Fibroblast of skin of right biceps (primary cell): ENCODE measurements at regions not wholly inside any gene's neighbourhood (a gene's known extent, or its start where the extent isn't known, plus 50 kb on each side); places are given as distances from the start of the nearest gene placed in this dataset.
A peak's percentile ranks its signal among the peaks of the same experiment; 100 is the strongest.
"Not testable (repeated sequence)": the region's sequence is repeated elsewhere in the genome, so short reads cannot be mapped to it uniquely, and the experiment has no call there.

Source experiments
- DNase-seq: peaks from one replicate; pipeline ENCODE4 v3.0.0-alpha.2; 2013

DNA sequence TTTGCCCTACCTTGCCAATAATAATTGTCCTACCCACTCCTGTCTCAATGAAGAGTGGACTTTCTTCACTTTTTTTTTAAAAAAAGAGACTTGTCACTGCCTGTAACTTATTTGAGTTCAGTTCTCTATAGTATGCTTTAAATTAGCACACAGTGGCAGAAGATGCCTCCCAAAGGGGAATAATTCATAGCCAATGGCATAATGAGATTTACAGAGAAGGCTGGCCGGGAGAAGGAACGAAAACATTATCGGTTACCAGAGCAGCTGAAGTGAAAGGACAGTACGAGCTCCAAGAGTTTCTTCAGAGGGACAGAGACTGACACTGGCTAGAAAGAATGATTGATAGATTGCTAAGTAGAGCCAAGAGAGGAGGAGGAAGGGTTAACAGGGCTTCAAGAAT is 356.3 kb downstream of the EMP1 start:
- no peak for DNase-seq

DNA sequence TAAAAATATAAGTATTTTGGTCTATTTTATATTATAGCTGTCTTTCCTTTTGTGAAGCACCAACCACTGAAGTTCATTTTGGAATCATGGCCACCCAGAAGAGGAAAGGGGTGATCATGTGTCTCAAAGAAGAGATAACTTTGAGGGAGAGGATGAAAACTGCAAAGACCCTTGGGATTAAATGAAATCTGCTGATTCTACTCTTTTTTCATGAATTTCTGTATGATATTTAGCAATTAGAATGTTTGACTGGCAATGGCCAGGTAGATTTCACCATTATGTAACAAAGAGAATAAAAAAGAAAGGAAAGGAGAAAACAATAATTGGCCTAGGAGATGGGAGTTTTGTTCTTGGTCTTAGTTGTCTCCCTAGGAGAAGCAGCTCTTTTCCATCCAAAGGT is 350.8 kb downstream of the EMP1 start:
- no peak for DNase-seq

DNA sequence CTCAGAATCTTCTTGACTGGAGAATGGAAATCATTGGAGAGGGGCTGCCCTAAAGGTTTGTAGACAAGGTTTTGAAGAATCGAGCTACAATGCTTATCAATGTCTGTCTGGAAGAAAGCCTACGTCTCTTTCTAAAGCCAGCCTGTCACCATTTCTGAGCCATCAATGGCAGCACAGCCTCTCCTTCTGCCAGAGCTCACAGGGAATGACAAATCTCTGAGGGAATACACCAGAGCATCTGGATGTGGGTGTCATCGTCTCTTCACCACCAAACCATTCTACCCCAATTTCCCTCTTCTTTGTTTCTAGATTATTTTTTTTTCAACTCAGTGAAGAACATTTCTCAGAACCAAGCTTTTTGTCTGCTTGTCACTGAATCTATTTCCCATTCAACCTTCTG is 349.7 kb downstream of the EMP1 start:
- no peak for DNase-seq

DNA sequence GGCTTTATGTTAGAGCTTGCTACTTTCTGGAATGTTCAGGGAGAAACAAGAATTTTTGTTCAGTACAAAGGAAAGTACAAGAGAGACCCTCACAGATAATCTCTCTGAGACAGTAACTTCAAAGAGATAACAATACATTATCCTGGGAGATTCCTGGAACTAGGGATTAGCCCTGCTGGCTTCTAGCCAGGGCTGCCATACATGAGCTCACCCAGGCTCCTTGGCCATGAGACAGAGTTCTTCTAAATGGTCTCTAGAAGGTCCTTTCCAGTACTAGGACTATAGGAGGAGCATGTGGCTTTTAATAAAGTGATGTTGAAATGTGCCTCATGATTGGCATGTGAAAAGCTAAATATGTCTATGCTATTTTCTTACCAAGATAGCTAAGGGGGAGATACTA is 342.5 kb downstream of the EMP1 start:
- DNase-seq, result peak; percentile 8

DNA sequence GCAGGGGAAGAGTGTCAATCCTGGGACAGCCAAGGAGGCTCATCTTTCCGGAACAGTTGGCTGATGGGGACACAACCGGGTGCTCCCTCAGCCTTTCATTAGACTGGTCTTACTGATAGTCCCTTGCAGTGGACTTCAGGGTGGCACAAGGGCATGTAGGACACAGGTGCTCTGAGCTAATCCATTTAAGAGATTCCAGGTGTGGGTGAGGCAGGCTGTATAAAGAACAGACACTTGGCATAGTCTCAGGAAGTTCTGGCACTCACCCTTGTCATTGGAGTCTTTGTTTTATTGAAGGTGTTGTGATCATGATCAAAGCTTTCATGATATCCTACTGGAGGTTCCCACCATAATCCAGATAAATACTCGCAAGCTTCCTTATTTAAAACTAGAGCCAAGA is 341.6 kb downstream of the EMP1 start:
- DNase-seq, result no peak

DNA sequence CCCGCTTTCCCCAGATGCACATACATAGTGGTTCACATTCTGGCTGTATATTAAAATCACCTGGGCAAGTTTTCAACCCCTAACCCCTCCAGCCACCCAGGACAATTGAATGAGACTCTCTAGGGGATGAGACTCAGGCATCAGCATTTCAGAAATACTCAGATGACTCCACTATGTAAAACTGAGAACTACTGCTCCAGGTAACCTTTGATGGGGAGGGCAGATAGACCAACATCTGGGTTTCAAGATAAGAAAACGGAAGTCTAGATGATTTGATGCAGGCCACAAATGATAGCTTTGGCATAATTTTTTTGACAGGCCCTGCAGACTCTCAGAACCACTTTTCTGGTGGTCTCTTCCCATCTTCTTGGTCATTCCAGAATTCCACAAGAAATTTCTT is 341.1 kb downstream of the EMP1 start:
- DNase-seq, result no peak

DNA sequence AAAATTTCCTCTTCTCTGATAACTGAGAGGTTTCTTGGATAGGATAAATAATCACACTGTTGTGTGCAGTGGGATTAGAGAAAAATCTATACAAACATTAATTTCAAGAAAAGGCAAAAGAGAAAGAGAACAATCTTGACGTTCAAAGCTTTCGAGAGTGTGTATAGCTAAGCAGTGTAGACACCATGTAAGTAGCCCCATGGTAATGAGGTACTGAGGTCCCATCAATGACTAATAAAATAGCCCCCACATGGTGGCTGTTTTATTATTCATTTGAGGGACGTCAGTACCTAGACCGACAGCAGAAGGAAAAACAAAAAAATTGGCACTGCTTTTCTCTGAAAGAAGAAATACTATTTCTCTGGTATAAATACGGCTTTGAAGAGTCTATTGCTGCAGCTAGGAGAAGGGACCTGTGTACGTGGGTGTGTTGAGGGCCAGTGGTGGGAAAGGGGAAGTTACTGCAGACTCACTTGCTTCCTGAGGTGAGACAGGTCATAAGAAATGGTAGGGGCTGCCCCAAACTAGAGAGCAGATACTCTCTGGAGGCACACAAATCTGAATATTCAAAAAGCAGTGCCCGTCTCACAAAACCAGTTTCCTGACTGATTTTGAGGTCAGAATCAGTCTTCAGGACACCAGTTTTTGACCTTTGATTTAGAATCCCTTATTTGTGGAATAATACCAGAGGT is 339.8 kb downstream of the EMP1 start:
- DNase-seq, result no peak

DNA sequence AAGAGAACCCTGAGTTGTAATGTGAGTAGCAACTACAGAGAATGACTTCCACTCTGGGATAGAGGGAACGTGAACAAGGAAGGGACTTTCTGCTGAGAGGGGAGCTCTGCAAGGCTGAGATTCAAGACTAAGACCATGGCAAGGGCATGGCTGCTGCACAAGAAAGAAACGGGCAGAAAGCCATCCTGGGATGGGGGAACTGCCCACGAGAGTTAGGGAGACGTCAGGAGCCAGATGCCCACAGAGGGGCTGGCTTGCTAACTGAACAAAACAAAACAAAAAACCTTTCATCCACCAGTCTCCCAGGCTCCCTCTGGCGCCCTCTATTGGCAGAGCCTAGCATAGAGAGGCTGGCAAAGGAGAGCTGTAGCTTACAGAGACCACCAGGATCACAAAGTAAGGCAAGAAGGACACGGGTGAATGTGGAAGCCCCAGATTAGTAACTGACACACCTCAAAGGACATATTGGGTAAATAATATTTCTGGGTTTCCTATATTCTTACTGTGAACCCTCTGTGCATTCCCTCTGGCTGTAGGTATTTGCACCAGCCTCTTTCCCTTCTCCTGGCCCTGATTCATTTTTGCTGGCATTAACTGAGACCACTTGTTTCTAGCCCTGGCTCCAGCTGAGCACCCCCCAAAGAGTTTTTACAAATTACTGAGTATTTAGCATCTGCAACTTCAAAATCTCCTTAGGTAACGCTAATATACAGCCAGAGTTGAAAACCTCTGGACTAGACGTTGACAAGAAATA is 338.3 kb downstream of the EMP1 start:
- peak; percentile 65 for DNase-seq

DNA sequence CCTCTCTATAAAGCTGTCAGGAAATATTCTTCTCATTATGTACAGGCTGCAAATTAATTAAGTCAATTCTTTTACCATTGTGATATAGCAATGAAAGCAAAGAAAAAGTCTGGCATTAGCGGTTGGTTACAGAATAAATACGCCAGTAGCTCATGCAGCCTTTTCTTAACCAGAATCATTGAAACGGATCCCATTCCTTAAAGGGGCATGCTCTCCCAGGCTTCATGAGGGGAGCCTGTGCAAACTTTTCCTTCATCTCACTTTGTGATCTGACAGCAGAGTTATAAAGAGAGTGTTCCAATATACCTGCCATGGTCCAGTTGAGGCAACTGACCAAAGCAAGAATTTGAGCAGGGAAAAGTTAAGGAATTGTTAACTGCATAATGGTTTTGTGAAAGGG is 337.7 kb downstream of the EMP1 start:
- no peak for DNase-seq

DNA sequence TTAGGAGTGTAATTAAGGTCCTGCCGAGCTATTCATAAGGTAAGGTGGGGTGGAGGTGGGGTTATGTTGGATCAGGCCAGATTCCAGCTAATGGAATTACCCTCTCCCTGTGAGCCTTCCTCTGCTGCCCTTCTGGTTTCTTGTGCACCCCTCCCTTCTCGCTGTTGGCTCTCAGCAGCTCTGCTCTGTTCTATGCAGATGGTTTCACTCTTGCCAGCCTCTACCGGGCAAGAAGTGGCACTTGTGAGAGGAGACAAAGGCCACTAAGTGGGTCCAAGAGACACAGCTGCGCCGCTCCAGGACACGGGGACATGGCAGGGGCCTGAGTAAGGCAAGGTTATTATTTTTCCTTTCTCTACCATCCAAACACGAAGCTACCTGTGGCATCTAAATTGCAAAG is 334.4 kb downstream of the EMP1 start:
- DNase-seq, result no peak

DNA sequence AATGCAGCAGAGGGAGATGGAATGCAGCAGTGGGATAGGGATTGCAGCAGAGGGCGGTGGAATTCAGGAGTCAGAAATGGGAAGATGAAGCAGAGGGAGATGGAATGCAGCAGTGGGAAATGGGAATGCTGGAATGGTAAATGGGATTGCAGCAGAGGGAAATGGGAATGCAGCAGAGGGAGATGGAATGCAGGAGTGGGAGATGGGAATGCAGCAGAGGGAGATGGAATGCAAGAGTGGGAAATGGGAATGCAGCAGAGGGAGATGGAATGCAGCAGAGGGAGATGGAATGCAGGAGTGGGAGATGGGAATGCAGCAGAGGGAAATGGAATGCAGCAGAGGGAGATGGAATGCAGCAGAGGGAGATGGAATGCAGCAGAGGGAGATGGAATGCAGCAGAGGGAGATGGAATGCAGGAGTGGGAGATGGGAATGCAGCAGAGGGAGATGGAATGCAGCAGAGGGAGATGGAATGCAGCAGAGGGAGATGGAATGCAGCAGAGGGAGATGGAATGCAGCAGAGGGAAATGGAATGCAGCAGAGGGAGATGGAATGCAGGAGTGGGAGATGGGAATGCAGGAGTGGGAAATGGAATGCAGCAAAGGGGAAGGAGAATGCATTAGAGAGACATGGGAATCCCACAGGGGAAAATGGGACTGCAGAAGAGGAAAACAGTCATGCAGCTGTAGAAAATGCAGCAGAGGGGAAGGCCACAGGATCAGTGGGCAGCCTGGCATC is 329.8 kb downstream of the EMP1 start:
- DNase-seq, result peak; percentile 40

DNA sequence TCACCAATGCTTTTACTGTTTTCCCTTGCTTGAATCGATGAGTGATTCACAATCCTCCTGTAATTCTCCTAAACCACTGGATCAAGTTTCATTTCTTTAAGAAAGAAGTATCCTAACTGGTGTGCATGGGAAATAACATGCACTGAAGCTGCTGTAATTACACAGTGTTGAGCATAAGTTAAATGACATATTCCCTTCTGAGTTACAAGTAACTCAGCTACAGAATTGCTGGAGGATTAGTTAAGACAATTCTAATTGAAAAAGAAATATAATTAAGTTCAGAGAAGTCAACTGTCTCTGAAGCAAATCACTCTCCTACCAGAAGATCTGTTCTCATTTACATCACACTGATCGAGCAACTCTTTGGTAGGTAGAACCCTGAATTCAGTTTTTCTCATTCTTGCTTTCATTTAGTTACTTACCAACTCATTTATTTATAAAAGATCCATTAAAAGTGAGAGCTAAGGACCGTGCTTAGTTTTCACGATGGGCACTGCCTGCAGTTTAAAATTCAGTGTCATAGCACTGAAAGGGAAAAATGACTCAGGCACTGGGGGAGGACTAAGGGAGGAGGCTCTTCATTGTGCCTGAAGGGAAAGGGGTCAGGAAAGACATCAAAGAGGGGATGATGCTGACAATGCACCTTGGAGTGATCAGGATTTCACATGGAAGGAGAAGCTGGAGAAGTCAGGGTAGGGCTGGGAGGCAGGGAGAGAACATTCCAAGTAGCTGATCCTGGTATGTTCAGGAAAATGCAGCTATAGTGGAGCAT is 327.2 kb downstream of the EMP1 start:
- no peak for DNase-seq

DNA sequence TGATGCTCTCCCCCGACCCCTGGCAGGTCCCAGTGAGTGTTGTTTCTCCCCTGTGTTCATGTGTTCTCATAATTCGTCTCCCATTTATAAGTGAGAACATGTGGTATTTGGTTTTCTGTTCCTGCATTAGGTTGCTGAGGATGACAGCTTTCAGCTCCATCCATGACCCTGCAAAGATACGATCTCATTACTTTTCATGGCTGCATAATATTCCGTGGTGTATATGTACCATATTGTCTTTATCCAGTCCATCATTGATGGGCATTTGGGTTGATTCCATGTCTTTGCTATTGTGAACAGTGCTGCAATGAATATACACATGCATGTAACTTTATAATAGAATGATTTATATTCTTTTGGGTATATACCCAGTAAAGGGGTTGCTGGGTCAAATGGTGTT is 321.5 kb downstream of the EMP1 start:
- DNase-seq, result not testable (repeated sequence)

DNA sequence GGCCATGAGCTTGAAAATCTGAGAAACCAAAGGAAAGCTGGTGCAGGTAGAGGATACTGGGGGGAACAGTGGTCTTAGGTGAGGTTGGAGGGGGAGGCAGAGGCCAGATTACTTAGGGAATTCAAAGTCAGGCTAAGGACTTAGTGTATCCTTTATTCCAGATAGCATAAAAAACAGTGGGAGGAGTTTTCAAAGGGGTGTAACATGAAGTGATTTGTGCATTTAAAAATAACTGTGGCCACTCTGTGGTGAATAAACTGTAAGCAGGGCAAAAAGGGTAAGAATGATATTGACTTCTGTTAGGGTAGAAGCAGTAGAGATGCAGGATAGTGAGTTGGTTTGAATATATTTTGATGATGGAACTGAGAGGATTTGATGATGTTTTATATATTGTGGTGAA is 313.2 kb downstream of the EMP1 start:
- no peak for DNase-seq

DNA sequence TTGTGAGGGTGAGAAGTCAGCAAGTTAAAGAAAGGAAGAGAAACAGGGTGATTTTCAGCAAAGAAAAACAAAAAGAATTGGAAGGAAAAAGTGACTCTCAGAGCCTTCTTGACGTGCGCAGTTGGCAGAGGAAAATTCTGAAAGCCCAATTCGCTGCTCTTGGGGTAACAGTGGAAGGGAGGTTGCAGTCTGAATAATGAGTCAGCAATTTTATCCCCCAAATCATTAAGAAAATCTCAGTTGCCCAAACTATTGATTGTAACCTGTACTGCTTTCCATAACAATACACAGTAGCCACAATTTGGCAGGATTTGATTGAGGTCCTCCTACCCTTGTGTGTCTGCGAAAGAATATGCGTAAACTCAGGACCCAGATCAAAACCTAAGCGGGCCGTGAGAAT is 309.1 kb downstream of the EMP1 start:
- DNase-seq, result no peak

DNA sequence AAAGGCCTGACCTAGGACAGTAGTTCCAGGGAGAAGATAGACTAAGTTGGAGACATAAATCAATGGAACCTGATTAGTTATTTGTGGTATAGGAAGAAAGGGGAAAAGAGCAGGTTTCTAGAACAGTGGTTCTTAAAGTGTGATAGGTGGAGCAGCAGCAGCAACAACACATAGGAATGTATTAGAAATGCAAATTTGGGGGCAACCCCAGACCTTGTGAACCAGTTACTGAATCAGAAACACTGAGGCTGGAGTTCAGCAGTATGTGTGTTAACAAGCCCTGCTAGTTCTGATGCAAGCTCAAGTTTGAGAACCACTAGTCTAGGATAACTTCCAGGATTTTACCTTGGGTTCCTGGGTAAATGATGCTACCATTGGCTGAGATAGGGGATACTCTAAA is 308.7 kb downstream of the EMP1 start:
- DNase-seq, result no peak

DNA sequence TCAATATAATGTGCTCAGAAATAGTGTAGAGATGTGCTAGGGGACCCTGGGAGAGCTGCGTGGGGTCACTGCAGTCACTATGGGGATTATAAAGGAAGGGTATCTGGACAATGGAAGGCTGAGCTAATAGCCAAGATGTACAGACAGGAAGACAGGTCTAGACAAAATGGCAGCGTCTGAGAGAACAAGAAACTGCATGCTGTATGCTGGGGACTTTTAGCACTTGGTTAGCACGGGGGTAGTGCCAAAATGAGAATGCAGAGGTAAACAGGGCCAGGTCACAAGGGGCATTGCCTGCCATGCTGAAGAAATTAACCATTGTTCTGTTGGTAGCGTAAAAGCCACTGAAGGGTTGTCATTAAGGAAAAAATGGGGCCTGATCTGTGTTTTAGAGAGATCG is 308.2 kb downstream of the EMP1 start:
- DNase-seq, result no peak

DNA sequence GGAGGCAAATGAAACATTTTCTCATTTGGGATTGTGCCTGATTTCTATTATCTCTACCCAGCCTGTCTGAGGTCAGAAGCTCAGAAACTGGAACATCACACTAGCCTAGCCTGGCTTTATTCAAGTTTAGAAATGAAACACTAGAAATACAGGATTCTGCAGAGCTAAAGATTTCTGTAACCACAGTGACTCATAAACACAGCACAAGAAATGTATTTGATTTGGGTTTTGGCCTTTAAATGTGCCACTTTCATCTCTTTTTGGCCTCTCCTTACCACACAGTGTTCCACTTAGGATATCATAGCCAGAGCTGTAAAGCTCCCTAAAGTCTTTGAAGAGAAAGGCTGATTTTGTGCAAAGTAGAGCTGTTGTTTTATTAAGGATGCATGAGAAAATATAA is 307.5 kb downstream of the EMP1 start:
- DNase-seq, result peak; percentile 36

DNA sequence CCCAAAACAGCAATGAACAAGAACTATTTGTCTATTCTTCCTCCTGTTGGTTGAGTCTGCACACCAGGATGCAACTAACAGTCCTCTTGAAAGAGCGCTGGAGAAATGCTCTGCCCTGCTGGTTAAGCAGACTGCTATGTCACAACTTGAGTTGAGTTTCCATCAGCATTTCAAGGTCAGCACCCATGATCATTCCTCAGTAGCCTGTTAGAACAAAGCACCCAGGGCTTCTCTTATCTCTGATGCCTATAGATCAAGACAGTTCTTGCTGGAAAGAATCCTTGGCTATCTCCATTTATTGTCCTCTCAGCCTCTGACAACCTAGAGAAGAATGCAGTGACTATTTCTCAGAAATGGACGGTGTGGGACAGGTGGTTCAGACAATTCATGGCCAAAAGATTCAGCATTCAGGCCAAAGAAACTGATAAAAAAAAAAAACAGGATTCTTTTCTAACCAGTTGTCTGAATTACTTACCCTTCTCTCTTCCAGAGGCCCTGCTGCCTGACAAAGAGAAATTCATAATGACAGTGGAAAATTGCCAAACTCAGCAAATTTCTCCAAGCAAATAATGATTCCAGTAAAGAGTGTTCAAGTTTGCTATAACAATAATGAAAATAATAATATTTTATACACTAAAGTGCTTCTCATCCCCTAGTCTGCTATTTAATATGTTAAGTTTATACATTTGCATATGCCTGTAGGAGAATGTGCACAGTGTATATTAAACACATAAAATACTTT is 306.7 kb downstream of the EMP1 start:
- peak; percentile 11 for DNase-seq

DNA sequence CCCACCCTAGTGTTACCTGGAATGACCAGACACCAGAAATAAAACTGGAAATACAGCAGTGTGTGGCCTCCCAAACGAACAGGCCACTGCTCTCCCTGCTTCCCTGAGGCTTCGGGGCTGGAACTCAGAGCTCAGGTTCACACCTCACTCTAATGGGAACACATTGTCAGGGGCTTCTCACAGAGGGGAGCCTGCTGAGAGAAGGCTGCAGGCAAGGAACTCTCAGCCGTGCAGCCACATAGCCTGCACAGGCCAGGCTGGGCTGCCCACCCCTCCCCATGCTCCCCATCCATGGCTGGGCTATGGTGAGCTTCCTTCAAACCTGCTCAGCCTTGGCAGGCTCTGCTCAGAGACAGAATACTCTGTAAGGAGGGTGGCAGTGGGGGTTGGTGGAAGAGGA is 302.5 kb downstream of the EMP1 start:
- no peak for DNase-seq

DNA sequence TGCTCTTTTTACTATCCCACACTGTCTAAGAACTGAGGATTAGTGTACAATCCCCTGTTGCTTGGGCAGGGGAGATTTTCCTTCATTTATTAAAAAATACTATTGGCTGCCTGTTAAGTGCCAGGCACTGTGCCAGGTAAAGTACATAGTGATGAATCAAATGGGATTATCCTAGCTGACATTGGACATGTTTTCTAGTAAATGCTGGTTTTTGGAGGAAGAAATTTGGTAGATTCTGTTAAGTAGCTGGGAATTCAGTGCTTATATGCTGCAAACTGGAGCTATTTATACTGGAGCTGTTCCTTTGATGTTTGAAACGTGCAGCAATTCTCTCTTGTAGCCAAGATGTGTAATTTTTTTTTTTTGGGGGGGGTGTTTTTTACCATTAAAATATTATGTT is 299.6 kb downstream of the EMP1 start:
- no peak for DNase-seq

DNA sequence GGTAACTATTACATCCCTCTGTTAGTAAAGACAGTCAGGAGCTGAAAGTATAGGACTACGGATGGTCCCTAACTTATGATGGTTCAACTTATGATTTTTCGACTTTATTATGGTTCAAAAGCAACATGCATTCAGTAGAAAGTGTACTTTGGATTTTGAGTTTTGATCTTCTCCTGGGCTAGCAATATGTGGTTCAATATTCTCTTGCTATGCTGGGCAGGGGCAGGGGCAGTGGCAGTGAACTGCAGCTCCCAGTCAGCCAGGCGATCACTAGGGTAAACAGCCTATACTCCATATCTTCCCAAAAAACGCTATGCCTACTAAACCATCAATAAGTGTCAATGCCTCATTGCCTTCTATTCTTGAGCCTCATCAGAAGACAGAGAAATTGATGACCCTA is 292.7 kb downstream of the EMP1 start:
- DNase-seq, result no peak

DNA sequence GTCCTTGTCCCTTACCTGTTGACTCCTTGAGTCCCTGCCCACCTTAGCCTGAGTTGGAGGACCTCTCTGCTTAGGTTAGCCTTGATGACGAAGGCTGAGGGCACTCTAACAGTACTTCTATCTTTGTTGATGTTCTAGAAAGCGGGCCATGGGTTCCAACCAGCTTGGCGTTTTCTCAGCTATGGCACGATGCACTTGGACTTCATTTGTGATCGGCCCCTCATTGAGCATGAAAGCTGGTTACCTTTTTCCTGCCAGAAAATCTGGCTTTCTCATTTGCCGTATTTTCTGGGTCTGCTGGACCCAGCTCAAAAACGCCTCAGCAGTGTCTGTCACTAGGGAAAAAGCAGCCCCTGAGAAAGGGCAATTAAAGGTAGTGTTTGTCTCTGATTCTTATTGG is 290.8 kb downstream of the EMP1 start:
- no peak for DNase-seq
